Liver (tissue), 3 donors: ENCODE measurements at regions not wholly inside any gene's neighbourhood (a gene's known extent, or its start where the extent isn't known, plus 50 kb on each side); places are given as distances from the start of the nearest gene placed in this dataset.

Source experiments
- EGR1 ChIP-seq, 2 donors: IDR thresholded peaks; 2 replicates each; pipeline ENCODE4 v1.6.1; 2016 to 2018; ENCODE audit warnings: antibody characterized with exemption in 2 of 2, low read depth in 2 of 2
- GABPA ChIP-seq, 2 donors: IDR thresholded peaks in 1 of 2; conservative IDR thresholded peaks in 1 of 2; 2 replicates each; pipeline ENCODE4 v1.6.1; 2016; ENCODE audit warnings: antibody characterized with exemption in 2 of 2, mild to moderate bottlenecking in 1 of 2, moderate library complexity in 1 of 2
- JUND ChIP-seq, 2 donors: IDR thresholded peaks; 2 replicates each; pipeline ENCODE4 v1.6.1; 2016; ENCODE audit warnings: antibody characterized with exemption in 2 of 2
- RAD21 ChIP-seq, 2 donors: IDR thresholded peaks; 2 replicates each; pipeline ENCODE4 v1.6.1; 2016; ENCODE audit warnings: antibody characterized with exemption in 2 of 2, mild to moderate bottlenecking in 2 of 2
- SP1 ChIP-seq: IDR thresholded peaks from 2 replicates; pipeline ENCODE4 v1.6.1; 2018; ENCODE audit warnings: antibody characterized with exemption, mild to moderate bottlenecking
- TAF1 ChIP-seq: conservative IDR thresholded peaks from 2 replicates; pipeline ENCODE4 v1.6.1; 2016; ENCODE audit warnings: antibody characterized with exemption, mild to moderate bottlenecking
- TF ChIP-seq, protein P1 (sequence below): IDR thresholded peaks from 2 replicates; pipeline ENCODE4 v1.6.1; 2016; ENCODE audit warnings: antibody characterized with exemption
- TF ChIP-seq, protein P2 (sequence below): fragments of 150-350 bp; IDR thresholded peaks from 2 replicates; pipeline ENCODE4 v1.5.1; 2017; ENCODE audit warnings: improper control_type of control experiment, low read depth, low read length; ENCODE audit not compliant: missing input control
- TF ChIP-seq, protein P3 (sequence below): IDR thresholded peaks from 2 replicates; pipeline ENCODE4 v1.6.1; 2016; ENCODE audit warnings: antibody characterized with exemption, mild to moderate bottlenecking
- TF ChIP-seq, protein P4 (sequence below): IDR thresholded peaks from 2 replicates; pipeline ENCODE4 v1.6.1; 2016; ENCODE audit warnings: antibody characterized with exemption
- TF ChIP-seq, protein P5 (sequence below): IDR thresholded peaks from 2 replicates; pipeline ENCODE4 v1.6.1; 2016; ENCODE audit warnings: antibody characterized with exemption
- donor health status: healthy.
- donor health status: healthy.

DNA sequence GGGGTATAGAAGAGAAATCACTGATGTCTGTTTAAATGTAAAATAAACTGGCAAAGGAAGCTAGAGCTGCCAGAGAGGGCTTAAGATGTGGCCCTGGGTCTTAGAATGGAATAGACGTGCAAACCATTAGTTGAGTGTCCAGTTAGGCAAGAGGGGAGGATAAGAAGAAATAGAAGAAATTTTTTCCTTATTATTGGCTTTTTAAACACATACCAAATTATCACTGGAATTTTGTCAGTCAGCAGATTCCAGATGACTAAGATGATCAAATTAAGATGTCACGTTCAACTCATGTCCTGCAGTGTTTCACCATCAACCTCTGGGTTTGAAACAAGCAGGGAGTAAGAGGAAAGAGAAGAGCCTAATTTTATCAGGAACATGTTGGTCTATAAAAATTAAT, 71.6 kb upstream of the C1orf21 start:
- TF ChIP-seq, protein P1, sequence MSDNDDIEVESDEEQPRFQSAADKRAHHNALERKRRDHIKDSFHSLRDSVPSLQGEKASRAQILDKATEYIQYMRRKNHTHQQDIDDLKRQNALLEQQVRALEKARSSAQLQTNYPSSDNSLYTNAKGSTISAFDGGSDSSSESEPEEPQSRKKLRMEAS, result no peak
- TF ChIP-seq, protein P2, sequence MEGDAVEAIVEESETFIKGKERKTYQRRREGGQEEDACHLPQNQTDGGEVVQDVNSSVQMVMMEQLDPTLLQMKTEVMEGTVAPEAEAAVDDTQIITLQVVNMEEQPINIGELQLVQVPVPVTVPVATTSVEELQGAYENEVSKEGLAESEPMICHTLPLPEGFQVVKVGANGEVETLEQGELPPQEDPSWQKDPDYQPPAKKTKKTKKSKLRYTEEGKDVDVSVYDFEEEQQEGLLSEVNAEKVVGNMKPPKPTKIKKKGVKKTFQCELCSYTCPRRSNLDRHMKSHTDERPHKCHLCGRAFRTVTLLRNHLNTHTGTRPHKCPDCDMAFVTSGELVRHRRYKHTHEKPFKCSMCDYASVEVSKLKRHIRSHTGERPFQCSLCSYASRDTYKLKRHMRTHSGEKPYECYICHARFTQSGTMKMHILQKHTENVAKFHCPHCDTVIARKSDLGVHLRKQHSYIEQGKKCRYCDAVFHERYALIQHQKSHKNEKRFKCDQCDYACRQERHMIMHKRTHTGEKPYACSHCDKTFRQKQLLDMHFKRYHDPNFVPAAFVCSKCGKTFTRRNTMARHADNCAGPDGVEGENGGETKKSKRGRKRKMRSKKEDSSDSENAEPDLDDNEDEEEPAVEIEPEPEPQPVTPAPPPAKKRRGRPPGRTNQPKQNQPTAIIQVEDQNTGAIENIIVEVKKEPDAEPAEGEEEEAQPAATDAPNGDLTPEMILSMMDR, result no peak
- TF ChIP-seq RAD21 (IDR thresholded peaks at IDR 0.05) (no peak), GABPA (IDR thresholded peaks at IDR 0.05 in 1 of 2, conservative IDR thresholded peaks at IDR 0.05 in 1 of 2) (no peak), SP1 (no peak), TAF1 (no peak), EGR1 (IDR thresholded peaks at IDR 0.05; ENCODE audit: low read depth in 2 of 2) (no peak), JUND (IDR thresholded peaks at IDR 0.05) (no peak)
- TF ChIP-seq, protein P3, sequence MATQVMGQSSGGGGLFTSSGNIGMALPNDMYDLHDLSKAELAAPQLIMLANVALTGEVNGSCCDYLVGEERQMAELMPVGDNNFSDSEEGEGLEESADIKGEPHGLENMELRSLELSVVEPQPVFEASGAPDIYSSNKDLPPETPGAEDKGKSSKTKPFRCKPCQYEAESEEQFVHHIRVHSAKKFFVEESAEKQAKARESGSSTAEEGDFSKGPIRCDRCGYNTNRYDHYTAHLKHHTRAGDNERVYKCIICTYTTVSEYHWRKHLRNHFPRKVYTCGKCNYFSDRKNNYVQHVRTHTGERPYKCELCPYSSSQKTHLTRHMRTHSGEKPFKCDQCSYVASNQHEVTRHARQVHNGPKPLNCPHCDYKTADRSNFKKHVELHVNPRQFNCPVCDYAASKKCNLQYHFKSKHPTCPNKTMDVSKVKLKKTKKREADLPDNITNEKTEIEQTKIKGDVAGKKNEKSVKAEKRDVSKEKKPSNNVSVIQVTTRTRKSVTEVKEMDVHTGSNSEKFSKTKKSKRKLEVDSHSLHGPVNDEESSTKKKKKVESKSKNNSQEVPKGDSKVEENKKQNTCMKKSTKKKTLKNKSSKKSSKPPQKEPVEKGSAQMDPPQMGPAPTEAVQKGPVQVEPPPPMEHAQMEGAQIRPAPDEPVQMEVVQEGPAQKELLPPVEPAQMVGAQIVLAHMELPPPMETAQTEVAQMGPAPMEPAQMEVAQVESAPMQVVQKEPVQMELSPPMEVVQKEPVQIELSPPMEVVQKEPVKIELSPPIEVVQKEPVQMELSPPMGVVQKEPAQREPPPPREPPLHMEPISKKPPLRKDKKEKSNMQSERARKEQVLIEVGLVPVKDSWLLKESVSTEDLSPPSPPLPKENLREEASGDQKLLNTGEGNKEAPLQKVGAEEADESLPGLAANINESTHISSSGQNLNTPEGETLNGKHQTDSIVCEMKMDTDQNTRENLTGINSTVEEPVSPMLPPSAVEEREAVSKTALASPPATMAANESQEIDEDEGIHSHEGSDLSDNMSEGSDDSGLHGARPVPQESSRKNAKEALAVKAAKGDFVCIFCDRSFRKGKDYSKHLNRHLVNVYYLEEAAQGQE, result no peak
- TF ChIP-seq, protein P4, sequence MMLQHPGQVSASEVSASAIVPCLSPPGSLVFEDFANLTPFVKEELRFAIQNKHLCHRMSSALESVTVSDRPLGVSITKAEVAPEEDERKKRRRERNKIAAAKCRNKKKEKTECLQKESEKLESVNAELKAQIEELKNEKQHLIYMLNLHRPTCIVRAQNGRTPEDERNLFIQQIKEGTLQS, result no peak
- TF ChIP-seq, protein P5, sequence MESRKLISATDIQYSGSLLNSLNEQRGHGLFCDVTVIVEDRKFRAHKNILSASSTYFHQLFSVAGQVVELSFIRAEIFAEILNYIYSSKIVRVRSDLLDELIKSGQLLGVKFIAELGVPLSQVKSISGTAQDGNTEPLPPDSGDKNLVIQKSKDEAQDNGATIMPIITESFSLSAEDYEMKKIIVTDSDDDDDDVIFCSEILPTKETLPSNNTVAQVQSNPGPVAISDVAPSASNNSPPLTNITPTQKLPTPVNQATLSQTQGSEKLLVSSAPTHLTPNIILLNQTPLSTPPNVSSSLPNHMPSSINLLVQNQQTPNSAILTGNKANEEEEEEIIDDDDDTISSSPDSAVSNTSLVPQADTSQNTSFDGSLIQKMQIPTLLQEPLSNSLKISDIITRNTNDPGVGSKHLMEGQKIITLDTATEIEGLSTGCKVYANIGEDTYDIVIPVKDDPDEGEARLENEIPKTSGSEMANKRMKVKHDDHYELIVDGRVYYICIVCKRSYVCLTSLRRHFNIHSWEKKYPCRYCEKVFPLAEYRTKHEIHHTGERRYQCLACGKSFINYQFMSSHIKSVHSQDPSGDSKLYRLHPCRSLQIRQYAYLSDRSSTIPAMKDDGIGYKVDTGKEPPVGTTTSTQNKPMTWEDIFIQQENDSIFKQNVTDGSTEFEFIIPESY, result no peak
